Prostate gland (tissue), 2 donors: ENCODE measurements at regions not wholly inside any gene's neighbourhood (a gene's known extent, or its start where the extent isn't known, plus 50 kb on each side); places are given as distances from the start of the nearest gene placed in this dataset.

Experiments
- DNase-seq: peaks from one replicate; pipeline ENCODE4 v3.0.0-alpha.2; 2019; ENCODE audit warnings: low spot score
- H3K27ac ChIP-seq, 2 donors: fragments of 200-600 bp; sonication (generic); 2 replicates each; pipeline ENCODE4 v1.5.1; 2017 to 2019
- H3K27me3 ChIP-seq: fragments of 200-600 bp; sonication (generic); replicated peaks from 2 replicates; pipeline ENCODE4 v1.5.1; 2019; ENCODE audit not compliant: insufficient read depth
- H3K36me3 ChIP-seq, 2 donors: fragments of 200-600 bp; sonication (generic); 1 replicate in 1 of 2; 2 replicates in 1 of 2; pipeline versions ENCODE4 v1.5.1 to v1.8.1; 2017 to 2019
- H3K4me1 ChIP-seq: fragments of 200-600 bp; sonication (generic); replicated peaks from 2 replicates; pipeline ENCODE4 v1.5.1; 2019
- H3K4me3 ChIP-seq, 2 donors: fragments of 200-600 bp; sonication (generic); 2 replicates each; pipeline ENCODE4 v1.5.1; 2017 to 2019
- H3K9me3 ChIP-seq: fragments of 200-600 bp; sonication (generic); 2 replicates; pipeline ENCODE4 v1.5.1; 2017
- POLR2A ChIP-seq: fragments of 450-650 bp; IDR thresholded peaks from one replicate; pipeline ENCODE4 v1.6.1; 2016; ENCODE audit warnings: antibody characterized with exemption, mild to moderate bottlenecking
- POLR2AphosphoS5 ChIP-seq: sonication (generic); formaldehyde crosslinking; IDR thresholded peaks from one replicate; pipeline ENCODE4 v1.6.1; 2017; ENCODE audit warnings: antibody characterized with exemption
- WGBS: methylation state at CpG from one replicate; pipeline ENCODE4 v1.1.5; 2018; 5-methylcytosine and 5-hydroxymethylcytosine counted together
- intact Hi-C: fragments of 100-400 bp; cut with DNase I; formaldehyde crosslinking; loops from one replicate; pipeline ENCODE4 v1.14.2; 2022
- TF ChIP-seq, protein P1 (sequence below), 4 experiments: fragments of 200-600 bp in 2 of 4; fragments of 450-650 bp in 2 of 4; sonication (generic) in 2 of 4; IDR thresholded peaks; 1 replicate in 3 of 4; 2 replicates in 1 of 4; pipeline ENCODE4 v1.5.1; 2016 to 2019; ENCODE audit warnings: antibody characterized with exemption in 4 of 4, mild to moderate bottlenecking in 2 of 4, moderate library complexity in 2 of 4

DNA sequence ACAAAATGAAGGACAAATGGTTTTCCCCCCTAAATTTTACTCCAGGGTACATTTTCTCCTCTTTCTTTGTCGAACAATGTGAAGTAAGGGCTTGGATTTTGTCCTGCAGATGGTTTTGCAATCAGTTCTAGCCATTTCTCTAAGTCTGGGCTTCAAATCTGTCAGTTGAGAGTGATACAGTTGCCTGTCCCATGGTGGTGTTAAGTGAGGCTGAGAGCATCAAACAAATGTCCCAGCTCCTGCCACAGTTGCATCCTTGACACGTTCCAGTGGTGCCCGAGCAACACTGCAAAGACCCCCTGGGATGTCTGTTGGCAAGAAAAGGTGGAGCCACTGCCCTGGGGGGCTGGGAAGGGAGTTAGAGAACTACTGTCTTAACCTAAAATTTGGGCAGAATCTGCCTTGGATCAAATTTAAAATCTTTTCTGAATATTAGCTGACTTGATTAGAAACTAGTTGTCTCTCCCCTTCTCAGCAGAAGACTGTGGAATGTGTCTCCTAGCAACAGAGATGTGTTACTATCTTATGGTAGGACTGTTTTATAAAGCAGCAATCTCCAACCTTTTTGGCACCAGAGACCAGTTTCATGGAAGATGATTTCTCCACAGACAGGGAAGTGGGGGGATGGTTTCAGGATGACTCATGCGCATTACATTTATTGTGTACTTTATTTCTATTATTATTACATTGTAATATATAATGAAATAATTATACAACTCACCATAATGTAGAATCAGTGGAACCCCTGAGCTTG, 102.0 kb upstream of the STEAP1B start:
- 86% methylated on average over 4 of the region's 4 CpGs for WGBS
- TF ChIP-seq POLR2AphosphoS5 (no peak), POLR2A (no peak)
- TF ChIP-seq, protein P1, sequence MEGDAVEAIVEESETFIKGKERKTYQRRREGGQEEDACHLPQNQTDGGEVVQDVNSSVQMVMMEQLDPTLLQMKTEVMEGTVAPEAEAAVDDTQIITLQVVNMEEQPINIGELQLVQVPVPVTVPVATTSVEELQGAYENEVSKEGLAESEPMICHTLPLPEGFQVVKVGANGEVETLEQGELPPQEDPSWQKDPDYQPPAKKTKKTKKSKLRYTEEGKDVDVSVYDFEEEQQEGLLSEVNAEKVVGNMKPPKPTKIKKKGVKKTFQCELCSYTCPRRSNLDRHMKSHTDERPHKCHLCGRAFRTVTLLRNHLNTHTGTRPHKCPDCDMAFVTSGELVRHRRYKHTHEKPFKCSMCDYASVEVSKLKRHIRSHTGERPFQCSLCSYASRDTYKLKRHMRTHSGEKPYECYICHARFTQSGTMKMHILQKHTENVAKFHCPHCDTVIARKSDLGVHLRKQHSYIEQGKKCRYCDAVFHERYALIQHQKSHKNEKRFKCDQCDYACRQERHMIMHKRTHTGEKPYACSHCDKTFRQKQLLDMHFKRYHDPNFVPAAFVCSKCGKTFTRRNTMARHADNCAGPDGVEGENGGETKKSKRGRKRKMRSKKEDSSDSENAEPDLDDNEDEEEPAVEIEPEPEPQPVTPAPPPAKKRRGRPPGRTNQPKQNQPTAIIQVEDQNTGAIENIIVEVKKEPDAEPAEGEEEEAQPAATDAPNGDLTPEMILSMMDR (IDR thresholded peaks at IDR 0.05): no peak
- Histone ChIP-seq H3K9me3 (no peaks in the 10 kb centered on the region), H3K27ac (no peak overlapping the region), H3K36me3 (no peaks in the 10 kb centered on the region), H3K4me1 (no peaks in the 10 kb centered on the region), H3K27me3 (no peaks in the 10 kb centered on the region), H3K4me3 (no peak overlapping the region)
- DNase-seq: no peak
- intact Hi-C loops: no loop called here

DNA sequence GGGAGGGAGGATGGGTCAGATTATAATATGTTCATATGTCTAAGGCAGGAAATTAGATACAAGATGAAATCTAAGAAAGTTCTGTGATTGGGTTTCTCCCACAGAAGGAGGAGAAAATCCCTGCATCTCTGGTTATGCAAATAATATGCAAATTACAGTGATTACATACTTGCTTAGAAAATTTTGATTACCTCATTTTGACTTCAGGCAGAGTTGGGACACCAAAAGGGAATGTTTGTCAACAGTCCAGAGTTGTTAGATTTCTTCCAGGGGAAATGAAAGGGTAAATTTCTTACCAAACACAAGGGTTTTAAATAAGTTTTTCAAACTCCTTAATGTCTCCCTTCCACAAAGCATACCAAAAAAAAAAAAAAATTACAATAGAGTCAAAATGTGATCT, 101.4 kb upstream of the STEAP1B start:
- intact Hi-C loops: no loop called here
- no peak for TF ChIP-seq POLR2AphosphoS5
- TF ChIP-seq POLR2A: no peak
- H3K27me3 ChIP-seq: no peaks in the 10 kb centered on the region
- no peaks in the 10 kb centered on the region for H3K36me3 ChIP-seq
- no peaks in the 10 kb centered on the region for H3K9me3 ChIP-seq
- DNase-seq: no peak
- H3K4me3 ChIP-seq: no peak overlapping the region
- H3K4me1 ChIP-seq: no peaks in the 10 kb centered on the region
- H3K27ac ChIP-seq: no peak overlapping the region

DNA sequence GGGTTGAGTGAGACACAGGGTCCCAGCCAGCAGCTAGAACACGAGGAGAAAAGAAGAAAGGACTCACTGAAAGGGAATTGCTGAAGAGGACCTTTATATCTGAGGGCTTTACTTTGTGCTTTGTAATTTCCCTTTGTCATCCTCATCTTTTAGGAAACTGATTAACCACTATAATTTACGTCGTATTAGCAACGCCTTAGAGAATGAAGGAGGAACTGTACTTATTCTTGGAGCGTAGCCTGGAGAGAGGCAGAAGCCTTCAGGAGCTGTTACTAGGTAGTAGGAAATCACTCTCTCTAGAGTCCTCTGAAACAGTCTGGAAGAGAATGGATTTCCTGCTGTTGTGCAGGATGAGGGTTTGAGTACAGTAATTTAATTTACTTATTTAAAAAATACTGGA, 101.0 kb upstream of the STEAP1B start:
- Histone ChIP-seq H3K4me1 (no peaks in the 10 kb centered on the region), H3K27ac (no peak overlapping the region), H3K4me3 (no peak overlapping the region), H3K27me3 (no peaks in the 10 kb centered on the region), H3K36me3 (no peaks in the 10 kb centered on the region), H3K9me3 (no peaks in the 10 kb centered on the region)
- 49% methylated on average over 5 of the region's 5 CpGs for WGBS
- intact Hi-C loops: no loop called here
- no peak for DNase-seq
- TF ChIP-seq, protein P1 (IDR thresholded peaks at IDR 0.05): no peak
- TF ChIP-seq POLR2AphosphoS5 (no peak), POLR2A (no peak)

DNA sequence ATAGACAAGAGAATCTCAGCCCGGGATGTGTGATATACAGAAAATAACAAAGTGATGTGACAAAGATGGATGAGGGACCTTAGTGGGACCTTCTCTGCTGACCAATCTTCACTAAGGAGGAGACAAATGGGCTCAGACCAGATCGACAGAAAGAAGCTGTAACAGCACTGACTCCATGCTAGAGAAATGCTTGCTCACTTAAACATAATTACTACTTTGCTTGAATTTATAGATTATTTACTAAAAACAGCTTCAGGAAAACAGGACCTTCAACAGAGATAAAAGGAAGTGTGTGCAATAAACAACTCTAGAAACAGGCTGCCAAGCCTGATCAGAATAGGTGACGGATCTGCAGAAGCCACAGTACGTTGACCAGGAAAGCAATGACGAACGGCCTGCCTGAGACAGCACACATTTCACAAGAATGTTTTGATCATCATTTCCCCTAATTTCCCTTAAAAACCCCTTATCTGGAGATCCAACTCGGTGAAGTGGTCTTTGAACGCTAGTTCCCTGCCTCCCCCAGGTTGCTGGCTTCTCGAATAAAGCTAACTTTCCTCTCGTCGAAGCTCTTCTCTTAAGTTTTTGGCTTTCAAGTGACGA, 98.4 kb upstream of the STEAP1B start:
- WGBS: 72% methylated on average over 12 of the region's 12 CpGs
- Histone ChIP-seq H3K4me3 (no peak overlapping the region), H3K27ac (no peak overlapping the region), H3K36me3 (no peaks in the 10 kb centered on the region), H3K27me3 (no peaks in the 10 kb centered on the region), H3K4me1 (no peaks in the 10 kb centered on the region), H3K9me3 (no peaks in the 10 kb centered on the region)
- TF ChIP-seq POLR2A (no peak), POLR2AphosphoS5 (no peak)
- TF ChIP-seq, protein P1 (IDR thresholded peaks at IDR 0.05): no peak
- intact Hi-C loops: no loop called here
- no peak for DNase-seq

DNA sequence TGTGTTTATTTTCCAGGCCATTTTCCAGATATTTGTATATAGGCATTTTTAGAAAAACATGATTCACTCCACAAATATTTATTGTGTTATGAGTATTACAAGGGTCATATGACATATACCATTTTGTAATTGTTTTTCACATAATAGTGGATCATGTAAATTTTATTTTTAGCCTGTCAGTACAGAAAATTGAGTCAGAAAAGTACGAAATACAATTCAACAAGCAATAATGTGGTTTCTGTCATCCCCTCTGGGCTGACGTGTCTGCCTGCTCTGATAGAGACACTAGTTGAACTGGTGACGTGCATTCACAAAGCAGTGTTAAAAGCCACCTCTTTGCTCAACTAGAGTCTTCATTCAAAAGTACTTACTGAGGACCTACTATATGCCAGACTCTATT, 97.9 kb upstream of the STEAP1B start:
- TF ChIP-seq POLR2A: no peak
- TF ChIP-seq, protein P1 (IDR thresholded peaks at IDR 0.05): no peak
- no peak for TF ChIP-seq POLR2AphosphoS5
- H3K4me3 ChIP-seq: no peak overlapping the region
- intact Hi-C loops: no loop called here
- H3K36me3 ChIP-seq: no peaks in the 10 kb centered on the region
- H3K27me3 ChIP-seq: no peaks in the 10 kb centered on the region
- WGBS: 88% methylated on average over 3 of the region's 3 CpGs
- H3K9me3 ChIP-seq: no peaks in the 10 kb centered on the region
- H3K27ac ChIP-seq: no peak overlapping the region
- H3K4me1 ChIP-seq: no peaks in the 10 kb centered on the region
- DNase-seq: no peak
